SK-N-SH (cell line): ENCODE measurements at regions not wholly inside any gene's neighbourhood (a gene's known extent, or its start where the extent isn't known, plus 50 kb on each side); places are given as distances from the start of the nearest gene placed in this dataset.

Source experiments
- CTCF ChIA-PET: fragments of 300-600, 350-600 bp; formaldehyde crosslinking; extraction: SDS; loops from one replicate; lab custom pipeline; 2021; lab: Yijun Ruan, JAX
- POLR2A ChIA-PET: fragments of 350-600 bp; sonication (Branson Sonifier 250); formaldehyde crosslinking; extraction: SDS; loops from one replicate; lab custom pipeline; 2020; ENCODE audit warnings: antibody characterized with exemption, inconsistent platforms; lab: Yijun Ruan, JAX
- DNase-seq: peaks from one replicate; pipeline ENCODE4 v3.0.0; 2012
- H2AFZ ChIP-seq: fragments of 200-600 bp; sonication (generic); 2 replicates; pipeline ENCODE4 v1.8.1; 2016; ENCODE audit warnings: antibody characterized with exemption, mild to moderate bottlenecking, low read depth
- H3F3A ChIP-seq: fragments of 200-600 bp; sonication (generic); replicated peaks from 2 replicates; pipeline ENCODE3; 2016; ENCODE audit warnings: antibody characterized with exemption, mild to moderate bottlenecking; ENCODE audit not compliant: insufficient read depth
- H3K27ac ChIP-seq, 2 experiments: fragments of 200-500 bp in 1 of 2; fragments of 200-600 bp in 1 of 2; sonication (Bioruptor generic) in 1 of 2; sonication (generic), shearing (Covaris generic) in 1 of 2; 2 replicates each; pipeline versions ENCODE4 v1.5.1 to v1.6.1; 2014 to 2016; ENCODE audit warnings: low read depth in 2 of 2, inconsistent platforms in 1 of 2, low read length in 1 of 2, mild to moderate bottlenecking in 1 of 2, mixed read lengths in 1 of 2
- H3K27me3 ChIP-seq: fragments of 200-600 bp; sonication (generic), shearing (Covaris generic); 2 replicates; pipeline ENCODE4 v1.6.1; 2016; ENCODE audit warnings: mixed run types; ENCODE audit not compliant: insufficient read depth
- H3K36me3 ChIP-seq, 2 experiments: fragments of 200-500 bp in 1 of 2; fragments of 200-600 bp in 1 of 2; sonication (Bioruptor generic) in 1 of 2; sonication (generic) in 1 of 2; replicated peaks in 1 of 2; 2 replicates each; pipeline versions ENCODE3 to v1.5.1; 2014 to 2016; ENCODE audit warnings: low read length in 1 of 2, mild to moderate bottlenecking in 1 of 2; ENCODE audit not compliant: insufficient read depth in 2 of 2, control insufficient read depth in 1 of 2
- H3K4me1 ChIP-seq, 2 experiments: fragments of 200-500 bp in 1 of 2; fragments of 200-600 bp in 1 of 2; sonication (Bioruptor generic) in 1 of 2; sonication (generic), shearing (Covaris generic) in 1 of 2; 2 replicates each; pipeline versions ENCODE4 v1.5.1 to v1.6.1; 2014 to 2016; ENCODE audit warnings: low read depth in 1 of 2, low read length in 1 of 2, mixed run types in 1 of 2; ENCODE audit not compliant: insufficient read depth in 2 of 2, control insufficient read depth in 1 of 2
- H3K4me2 ChIP-seq: fragments of 200-600 bp; sonication (generic), shearing (Covaris generic); 2 replicates; pipeline ENCODE4 v1.6.1; 2017; ENCODE audit warnings: mixed run types
- H3K4me3 ChIP-seq, 2 experiments: fragments of 200-500 bp in 1 of 2; fragments of 200-600 bp in 1 of 2; sonication (Bioruptor generic) in 1 of 2; sonication (generic), shearing (Covaris generic) in 1 of 2; 2 replicates each; pipeline versions ENCODE4 v1.5.1 to v1.8.1; 2014 to 2016; ENCODE audit warnings: low read depth in 2 of 2, inconsistent platforms in 1 of 2, low read length in 1 of 2, mild to moderate bottlenecking in 1 of 2, mixed read lengths in 1 of 2, moderate library complexity in 1 of 2
- H3K79me2 ChIP-seq: fragments of 200-600 bp; sonication (generic); 2 replicates; pipeline ENCODE4 v1.8.1; 2017; ENCODE audit warnings: mild to moderate bottlenecking; ENCODE audit not compliant: insufficient read depth
- H3K9ac ChIP-seq: fragments of 200-600 bp; sonication (generic); 2 replicates; pipeline ENCODE4 v1.6.1; 2017; ENCODE audit warnings: mixed run types
- H3K9me2 ChIP-seq: fragments of 200-600 bp; sonication (generic); 2 replicates; pipeline ENCODE4 v1.6.1; 2017; ENCODE audit warnings: mixed run types
- H3K9me3 ChIP-seq: fragments of 200-600 bp; sonication (generic); 2 replicates; pipeline ENCODE4 v1.6.1; 2017; ENCODE audit warnings: mixed run types, mild to moderate bottlenecking, moderate library complexity
- H4K20me1 ChIP-seq: fragments of 200-600 bp; sonication (generic); 2 replicates; pipeline ENCODE4 v1.6.1; 2017; ENCODE audit warnings: mild to moderate bottlenecking, mixed run types; ENCODE audit not compliant: insufficient read depth
- CHD2 ChIP-seq: fragments of 150-350 bp; IDR thresholded peaks from 2 replicates; pipeline ENCODE4 v1.6.1; 2018; ENCODE audit warnings: low read length; ENCODE audit not compliant: partially characterized antibody
- CTCF ChIP-seq: fragments of 200-600 bp; sonication (generic); IDR thresholded peaks from 2 replicates; pipeline ENCODE4 v1.6.1; 2017; ENCODE audit warnings: antibody characterized with exemption, mild to moderate bottlenecking, moderate library complexity
- EP300 ChIP-seq, 2 experiments: IDR thresholded peaks; 2 replicates each; pipeline versions ENCODE4 v1.4.0 to v1.6.1; 2012; ENCODE audit warnings: borderline replicate concordance in 1 of 2, low read depth in 1 of 2, low read length in 1 of 2
- FOSL2 ChIP-seq: IDR thresholded peaks from 2 replicates; pipeline ENCODE4 v1.4.0; 2012; ENCODE audit warnings: low read depth, mild to moderate bottlenecking, moderate library complexity, borderline replicate concordance
- FOXJ3 ChIP-seq: sonication (generic); formaldehyde crosslinking; IDR thresholded peaks from 2 replicates; pipeline ENCODE4 v1.5.1; 2020; ENCODE audit warnings: mild to moderate bottlenecking, missing genetic modification reagents
- GATA2 ChIP-seq: sonication (generic); formaldehyde crosslinking; IDR thresholded peaks from 2 replicates; pipeline ENCODE4 v1.5.0; 2020; ENCODE audit warnings: mild to moderate bottlenecking, missing genetic modification reagents
- MEF2A ChIP-seq: IDR thresholded peaks from 2 replicates; pipeline ENCODE4 v1.4.0; 2012; ENCODE audit warnings: low read depth, borderline replicate concordance
- NRF1 ChIP-seq: IDR thresholded peaks from 2 replicates; pipeline ENCODE4 v1.6.1; 2012; ENCODE audit warnings: low read depth, mild to moderate bottlenecking, low read length
- PBX3 ChIP-seq: IDR thresholded peaks from 2 replicates; pipeline ENCODE4; 2012
- POLR2AphosphoS5 ChIP-seq: IDR thresholded peaks from 2 replicates; pipeline ENCODE4 v1.6.1; 2012; ENCODE audit warnings: low read depth, low read length
- RAD21 ChIP-seq: IDR thresholded peaks from 2 replicates; pipeline ENCODE4 v1.6.1; 2012; ENCODE audit warnings: mild to moderate bottlenecking, low read length
- RCOR1 ChIP-seq: fragments of 150-350 bp; IDR thresholded peaks from 2 replicates; pipeline ENCODE4 v1.6.1; 2017; ENCODE audit warnings: antibody characterized with exemption, low read length
- REST ChIP-seq: IDR thresholded peaks from 2 replicates; pipeline ENCODE4 v1.6.1; 2012; ENCODE audit warnings: mild to moderate bottlenecking, low read depth, low read length, moderate library complexity
- RFX5 ChIP-seq: IDR thresholded peaks from 2 replicates; pipeline ENCODE4 v1.6.1; 2012; ENCODE audit warnings: mild to moderate bottlenecking, improper control_type of control experiment, low read length
- RXRA ChIP-seq: IDR thresholded peaks from 2 replicates; pipeline ENCODE4 v1.4.0; 2012; ENCODE audit warnings: low read depth, mild to moderate bottlenecking, borderline replicate concordance
- SIN3A ChIP-seq: IDR thresholded peaks from 2 replicates; pipeline ENCODE4 v1.6.1; 2012; ENCODE audit warnings: low read depth, mild to moderate bottlenecking, low read length, moderate library complexity, borderline replicate concordance
- TAF1 ChIP-seq: IDR thresholded peaks from 2 replicates; pipeline ENCODE4 v1.6.1; 2012; ENCODE audit warnings: low read depth, mild to moderate bottlenecking, low read length, moderate library complexity, borderline replicate concordance
- WGBS: methylation state at CpG from one replicate; pipeline ENCODE4 v1.1.6; 2017; ENCODE audit warnings: low lambda C conversion rate; 5-methylcytosine and 5-hydroxymethylcytosine counted together

- no peaks in the 10 kb centered on the region for H3F3A ChIP-seq
- H3K27ac ChIP-seq: no peak overlapping the region
- ChIA-PET POLR2A (no interaction called here), CTCF (no interaction called here)
- H3K4me3 ChIP-seq: no peak overlapping the region
- WGBS: 0% methylated on average over 1 of the region's 1 CpG
- H3K4me2 ChIP-seq: no peak overlapping the region
- no peak overlapping the region for H2AFZ ChIP-seq
- TF ChIP-seq GATA2 (peak; percentile 77), CHD2 (peak; percentile 19), RCOR1 (no peak)
- no peak overlapping the region for H3K9ac ChIP-seq
- peaks cover 9 to 23% of the 10 kb centered on the region in 2 experiments; a peak in 2 of 4 replicates for H3K4me1 ChIP-seq
- H3K9me2 ChIP-seq: no peaks in the 10 kb centered on the region
- H3K9me3 ChIP-seq: no peaks in the 10 kb centered on the region
- H3K79me2 ChIP-seq: no peaks in the 10 kb centered on the region
- peaks cover 33% of the 10 kb centered on the region for H3K27me3 ChIP-seq
- peak; percentile 57 for DNase-seq
- no peaks in the 10 kb centered on the region for H4K20me1 ChIP-seq
- H3K36me3 ChIP-seq: no peaks in the 10 kb centered on the region
Measured at GRCh38 chr14:22487941-22488340, 101.1 kb downstream of the DAD1 start.

GRCh38 chr14:22487401-22487800 lies 101.6 kb downstream of the DAD1 start:
- DNase-seq: no peak
- Histone ChIP-seq H3K27ac (no peak overlapping the region), H2AFZ (no peak overlapping the region), H3K36me3 (no peaks in the 10 kb centered on the region), H3K4me2 (no peak overlapping the region), H3K9ac (no peak overlapping the region), H3K27me3 (peaks cover 33% of the 10 kb centered on the region)
- CTCF ChIA-PET: no interaction called here
- TF ChIP-seq EP300 (IDR thresholded peaks at IDR 0.05; ENCODE audit: borderline replicate concordance in 1 of 2, low read depth in 1 of 2, low read length in 1 of 2) (no peak), GATA2 (no peak), RAD21 (no peak), POLR2AphosphoS5 (no peak), RCOR1 (no peak), MEF2A (no peak), RXRA (no peak), PBX3 (no peak), FOSL2 (no peak), CTCF (no peak), NRF1 (no peak), TAF1 (no peak), SIN3A (no peak), FOXJ3 (CRISPR knock-in tag) (no peak), RFX5 (no peak), REST (no peak)
- TF ChIP-seq, all 33 proteins: peak for 0
- Histone ChIP-seq H3F3A (no peaks in the 10 kb centered on the region), H3K4me3 (no peak overlapping the region), H3K4me1 (peaks cover 9 to 23% of the 10 kb centered on the region in 2 experiments; a peak in 2 of 4 replicates), H4K20me1 (no peaks in the 10 kb centered on the region), H3K79me2 (no peaks in the 10 kb centered on the region), H3K9me3 (no peaks in the 10 kb centered on the region), H3K9me2 (no peaks in the 10 kb centered on the region)
- WGBS: 30% methylated on average over 1 of the region's 1 CpG
- POLR2A ChIA-PET: no interaction called here
